Esophagus muscularis mucosa (tissue), 4 donors: ENCODE measurements at regions not wholly inside any gene's neighbourhood (a gene's known extent, or its start where the extent isn't known, plus 50 kb on each side); places are given as distances from the start of the nearest gene placed in this dataset.

Experiments
- DNase-seq: peaks from one replicate; pipeline ENCODE4 v3.0.0-alpha.2; 2017; ENCODE audit errors: extremely low spot score
- H3K27ac ChIP-seq, 4 donors: fragments of 200-600 bp; sonication (generic); replicated peaks in 1 of 4; 1 replicate in 3 of 4; 2 replicates in 1 of 4; pipeline ENCODE4 v1.5.1; 2016 to 2019; ENCODE audit warnings: mild to moderate bottlenecking in 1 of 4
- H3K27me3 ChIP-seq, 4 donors: fragments of 200-600 bp; sonication (generic); one replicate each; pipeline versions ENCODE4 v1.5.1 to v1.6.0; 2016 to 2019
- H3K36me3 ChIP-seq, 4 donors: fragments of 200-600 bp; sonication (generic); one replicate each; pipeline ENCODE4 v1.5.1; 2016 to 2019
- H3K4me1 ChIP-seq, 4 donors: fragments of 200-600 bp; sonication (generic); one replicate each; pipeline ENCODE4 v1.5.1; 2016 to 2019
- H3K4me3 ChIP-seq, 4 donors: fragments of 200-600 bp; sonication (generic); 1 replicate in 2 of 4; 2 replicates in 2 of 4; pipeline ENCODE4 v1.5.1; 2016 to 2019; ENCODE audit warnings: mild to moderate bottlenecking in 4 of 4, moderate library complexity in 1 of 4
- H3K9me3 ChIP-seq, 4 donors: fragments of 200-600 bp; sonication (generic); 1 replicate in 3 of 4; 2 replicates in 1 of 4; pipeline ENCODE4 v1.5.1; 2016 to 2019
- EP300 ChIP-seq: sonication (generic); formaldehyde crosslinking; IDR thresholded peaks from one replicate; pipeline ENCODE4 v1.6.1; 2017; ENCODE audit warnings: antibody characterized with exemption
- POLR2A ChIP-seq: fragments of 450-650 bp; IDR thresholded peaks from one replicate; pipeline ENCODE4 v1.6.1; 2017; ENCODE audit warnings: antibody characterized with exemption, moderate library complexity, mild to moderate bottlenecking, low read depth
- POLR2AphosphoS5 ChIP-seq, 2 donors: sonication (generic); formaldehyde crosslinking; IDR thresholded peaks; one replicate each; pipeline ENCODE4 v1.6.1; 2017; ENCODE audit warnings: antibody characterized with exemption in 2 of 2
- WGBS: methylation state at CpG from one replicate; pipeline ENCODE4 v1.1.5; 2018; 5-methylcytosine and 5-hydroxymethylcytosine counted together
- intact Hi-C: fragments of 100-400 bp; cut with DNase I; formaldehyde crosslinking; loops from one replicate; pipeline ENCODE4 v1.15.1; 2023
- TF ChIP-seq, protein P1 (sequence below), 3 experiments: fragments of 200-600 bp in 2 of 3; fragments of 450-650 bp in 1 of 3; sonication (generic) in 2 of 3; IDR thresholded peaks; one replicate each; pipeline ENCODE4 v1.5.1; 2017 to 2019; ENCODE audit warnings: antibody characterized with exemption in 3 of 3, mild to moderate bottlenecking in 2 of 3, moderate library complexity in 1 of 3

DNA sequence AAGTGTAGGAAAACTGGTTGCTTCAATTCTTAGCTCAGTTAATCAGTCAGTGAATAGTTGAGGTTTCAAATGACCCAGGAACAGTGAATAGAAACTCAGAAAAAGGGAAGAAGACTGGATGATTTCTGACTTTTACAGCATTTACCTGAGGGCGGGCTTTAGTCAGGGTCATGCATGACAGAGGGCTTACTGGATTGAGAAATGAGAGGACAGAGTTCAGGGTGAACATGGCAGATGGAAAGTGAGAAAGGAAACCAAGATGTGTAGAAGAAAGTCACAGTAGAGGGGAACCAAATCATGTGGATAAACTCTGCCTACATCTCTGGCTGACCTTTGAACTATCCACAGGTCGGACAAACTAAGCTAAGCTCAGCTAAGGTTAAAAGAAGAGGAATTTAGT lies 596.0 kb downstream of the SEMA5A start:
- H3K27me3 ChIP-seq: no peaks in the 10 kb centered on the region
- no peaks in the 10 kb centered on the region for H3K9me3 ChIP-seq
- WGBS: 88% methylated on average over 2 of the region's 2 CpGs
- no peak overlapping the region for H3K4me3 ChIP-seq
- H3K27ac ChIP-seq: no peak overlapping the region
- H3K36me3 ChIP-seq: no peaks in the 10 kb centered on the region
- intact Hi-C loops: no loop called here
- TF ChIP-seq, protein P1, sequence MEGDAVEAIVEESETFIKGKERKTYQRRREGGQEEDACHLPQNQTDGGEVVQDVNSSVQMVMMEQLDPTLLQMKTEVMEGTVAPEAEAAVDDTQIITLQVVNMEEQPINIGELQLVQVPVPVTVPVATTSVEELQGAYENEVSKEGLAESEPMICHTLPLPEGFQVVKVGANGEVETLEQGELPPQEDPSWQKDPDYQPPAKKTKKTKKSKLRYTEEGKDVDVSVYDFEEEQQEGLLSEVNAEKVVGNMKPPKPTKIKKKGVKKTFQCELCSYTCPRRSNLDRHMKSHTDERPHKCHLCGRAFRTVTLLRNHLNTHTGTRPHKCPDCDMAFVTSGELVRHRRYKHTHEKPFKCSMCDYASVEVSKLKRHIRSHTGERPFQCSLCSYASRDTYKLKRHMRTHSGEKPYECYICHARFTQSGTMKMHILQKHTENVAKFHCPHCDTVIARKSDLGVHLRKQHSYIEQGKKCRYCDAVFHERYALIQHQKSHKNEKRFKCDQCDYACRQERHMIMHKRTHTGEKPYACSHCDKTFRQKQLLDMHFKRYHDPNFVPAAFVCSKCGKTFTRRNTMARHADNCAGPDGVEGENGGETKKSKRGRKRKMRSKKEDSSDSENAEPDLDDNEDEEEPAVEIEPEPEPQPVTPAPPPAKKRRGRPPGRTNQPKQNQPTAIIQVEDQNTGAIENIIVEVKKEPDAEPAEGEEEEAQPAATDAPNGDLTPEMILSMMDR (IDR thresholded peaks at IDR 0.05): no peak
- TF ChIP-seq EP300 (no peak), POLR2A (no peak), POLR2AphosphoS5 (IDR thresholded peaks at IDR 0.05) (no peak)
- DNase-seq: no peak
- H3K4me1 ChIP-seq: no peaks in the 10 kb centered on the region

DNA sequence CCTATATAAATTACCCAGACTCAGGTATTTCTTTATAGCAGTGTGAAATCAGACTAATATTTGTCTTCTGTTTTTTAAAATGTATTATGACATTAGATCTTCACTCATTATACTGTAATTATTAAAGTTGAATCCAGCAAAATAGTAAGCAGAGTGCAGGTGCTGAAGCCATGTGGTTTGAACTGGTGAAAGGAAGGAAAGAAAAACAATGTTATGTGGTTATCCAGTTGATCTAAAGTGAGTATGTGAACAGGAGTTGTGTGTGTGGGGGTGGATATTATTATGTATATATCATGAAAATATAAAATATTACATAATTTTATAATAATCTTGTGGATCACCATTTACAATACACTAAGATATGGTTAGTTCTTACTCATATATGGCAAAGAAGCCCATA lies 593.7 kb downstream of the SEMA5A start:
- no peaks in the 10 kb centered on the region for H3K4me1 ChIP-seq
- no peaks in the 10 kb centered on the region for H3K9me3 ChIP-seq
- intact Hi-C loops: no loop called here
- H3K36me3 ChIP-seq: no peaks in the 10 kb centered on the region
- no peak for DNase-seq
- TF ChIP-seq POLR2A (no peak), POLR2AphosphoS5 (IDR thresholded peaks at IDR 0.05) (no peak), EP300 (no peak)
- TF ChIP-seq, protein P1 (IDR thresholded peaks at IDR 0.05): no peak
- no peak overlapping the region for H3K4me3 ChIP-seq
- no peak overlapping the region for H3K27ac ChIP-seq
- no peaks in the 10 kb centered on the region for H3K27me3 ChIP-seq

DNA sequence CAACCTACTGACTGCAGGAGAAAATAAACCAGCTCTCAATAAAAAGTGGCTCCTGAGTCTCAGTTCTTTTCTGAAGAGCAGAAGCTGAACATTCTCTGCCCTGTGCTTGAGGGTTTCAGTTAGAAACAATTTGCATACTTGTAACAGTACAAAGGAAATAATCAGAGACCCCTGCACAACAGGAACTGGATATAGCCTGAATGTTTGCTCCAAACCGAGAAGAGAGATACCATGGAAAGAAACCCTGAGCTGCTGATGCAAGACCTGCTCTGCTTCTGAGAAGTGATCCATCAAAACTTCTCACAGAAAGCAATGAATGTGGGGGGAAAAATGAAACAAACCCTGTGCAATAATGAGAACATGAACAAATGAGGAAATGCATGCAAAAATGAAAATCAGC lies 592.9 kb downstream of the SEMA5A start:
- Histone ChIP-seq H3K27me3 (no peaks in the 10 kb centered on the region), H3K36me3 (no peaks in the 10 kb centered on the region), H3K4me1 (no peaks in the 10 kb centered on the region), H3K4me3 (no peak overlapping the region), H3K9me3 (no peaks in the 10 kb centered on the region), H3K27ac (no peak overlapping the region)
- TF ChIP-seq, protein P1 (IDR thresholded peaks at IDR 0.05): no peak
- TF ChIP-seq EP300: no peak
- TF ChIP-seq POLR2AphosphoS5 (IDR thresholded peaks at IDR 0.05): no peak
- no peak for TF ChIP-seq POLR2A
- intact Hi-C loops: no loop called here
- no peak for DNase-seq
- 41% methylated on average over 1 of the region's 1 CpG for WGBS

DNA sequence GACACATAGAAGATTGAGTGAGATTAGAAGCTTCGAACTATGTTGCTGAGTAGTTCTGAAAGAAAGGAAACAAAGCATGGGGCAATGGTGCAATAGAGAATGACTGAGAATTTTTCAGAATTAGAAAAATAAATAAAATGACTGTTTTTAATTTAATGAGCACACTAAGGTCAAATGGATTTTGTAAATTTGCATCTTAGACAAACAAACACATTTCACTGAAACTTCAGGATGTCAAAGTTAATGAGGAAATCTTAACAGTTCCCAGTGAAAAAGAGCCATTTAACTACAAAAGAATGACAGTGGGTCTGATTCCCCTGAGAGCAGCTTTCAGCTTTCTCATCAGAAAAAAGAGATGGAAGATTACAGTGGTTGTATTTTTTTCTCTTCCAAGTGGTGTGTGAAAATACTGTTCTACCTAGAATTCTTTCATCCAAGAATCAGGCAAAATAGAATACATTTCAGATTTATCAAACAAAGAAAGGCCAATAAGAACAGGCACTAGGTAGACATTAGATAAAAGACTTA lies 591.9 kb downstream of the SEMA5A start:
- no peak for DNase-seq
- no peaks in the 10 kb centered on the region for H3K9me3 ChIP-seq
- H3K27ac ChIP-seq: no peak overlapping the region
- 50% methylated on average over 1 of the region's 1 CpG for WGBS
- no peaks in the 10 kb centered on the region for H3K36me3 ChIP-seq
- TF ChIP-seq POLR2AphosphoS5 (IDR thresholded peaks at IDR 0.05) (no peak), EP300 (no peak), POLR2A (no peak)
- H3K27me3 ChIP-seq: no peaks in the 10 kb centered on the region
- intact Hi-C loops: no loop called here
- H3K4me3 ChIP-seq: no peak overlapping the region
- H3K4me1 ChIP-seq: no peaks in the 10 kb centered on the region

DNA sequence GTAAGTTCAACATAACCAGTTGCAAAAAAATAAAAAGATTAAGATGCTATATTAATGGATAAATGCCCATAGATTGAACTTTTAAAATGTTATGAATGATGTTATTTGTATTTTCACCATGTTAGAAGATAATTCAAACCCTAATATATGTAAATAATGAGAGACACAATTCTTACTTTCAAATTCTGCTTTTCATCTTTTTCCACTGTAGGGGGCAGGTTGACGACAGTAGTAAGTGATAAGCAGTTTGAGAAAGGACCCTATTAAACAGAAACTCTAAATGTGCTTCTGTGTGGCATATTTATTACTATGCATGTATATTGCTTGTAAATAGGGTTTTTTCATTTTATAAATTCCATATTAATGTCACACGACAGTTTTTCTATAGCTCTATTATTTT lies 591.1 kb downstream of the SEMA5A start:
- no peaks in the 10 kb centered on the region for H3K9me3 ChIP-seq
- no peak overlapping the region for H3K4me3 ChIP-seq
- DNase-seq: no peak
- H3K4me1 ChIP-seq: no peaks in the 10 kb centered on the region
- WGBS: 35% methylated on average over 2 of the region's 2 CpGs
- intact Hi-C loops: no loop called here
- TF ChIP-seq POLR2A: no peak
- no peak for TF ChIP-seq POLR2AphosphoS5 (IDR thresholded peaks at IDR 0.05)
- no peak for TF ChIP-seq EP300
- TF ChIP-seq, protein P1 (IDR thresholded peaks at IDR 0.05): no peak
- no peak overlapping the region for H3K27ac ChIP-seq
- H3K36me3 ChIP-seq: no peaks in the 10 kb centered on the region
- no peaks in the 10 kb centered on the region for H3K27me3 ChIP-seq
